ENCODE measurements at regions not wholly inside any gene's neighbourhood (a gene's known extent, or its start where the extent isn't known, plus 50 kb on each side); places are given as distances from the start of the nearest gene placed in this dataset.

DNA sequence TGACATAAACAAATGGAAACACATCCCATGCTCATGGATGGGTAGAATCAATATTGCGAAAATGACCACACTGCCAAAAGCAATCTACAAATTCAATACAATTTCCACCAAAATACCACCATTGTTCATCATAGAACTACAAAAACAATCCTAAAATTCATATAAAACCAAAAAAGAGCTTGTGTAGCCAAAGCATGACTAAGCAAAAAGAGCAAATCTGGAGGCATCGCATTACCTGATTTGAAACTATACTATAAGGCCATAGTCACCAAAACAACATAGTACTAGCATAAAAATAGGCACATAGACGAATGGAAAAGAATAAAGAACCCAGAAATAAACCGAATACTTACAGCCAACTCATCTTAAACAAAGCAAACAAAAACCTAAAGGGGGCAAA, 342.8 kb upstream of the AGA start:
- no peaks in the 10 kb centered on the region for H3K36me3 ChIP-seq (ENCODE audit: control insufficient read depth in 1 of 2, insufficient read depth in 2 of 2, low read length in 2 of 2)
- ChIA-PET POLR2A (no interaction called here), RAD21 (ENCODE audit: low non-redundant PET in 1 of 2, low total read pairs in 2 of 2, uncharacterized antibody in 2 of 2, unreplicated experiment in 2 of 2) (no interaction called here), CTCF (no interaction called here)
- no peak for TF ChIP-seq CEBPB (IDR thresholded peaks at IDR 0.05; ENCODE audit: low read depth)
- TF ChIP-seq RAD21 (IDR thresholded peaks at IDR 0.05; ENCODE audit: low read depth), result no peak
- TF ChIP-seq SIN3A (IDR thresholded peaks at IDR 0.05; ENCODE audit: low read depth), result no peak
- no peak for TF ChIP-seq FOSL1 (IDR thresholded peaks at IDR 0.05; ENCODE audit: low read depth)
- TF ChIP-seq ZNF274 (IDR thresholded peaks at IDR 0.05; ENCODE audit: low read depth, low read length), result no peak
- no peak for TF ChIP-seq JUND (IDR thresholded peaks at IDR 0.05)
- TF ChIP-seq, protein P1, sequence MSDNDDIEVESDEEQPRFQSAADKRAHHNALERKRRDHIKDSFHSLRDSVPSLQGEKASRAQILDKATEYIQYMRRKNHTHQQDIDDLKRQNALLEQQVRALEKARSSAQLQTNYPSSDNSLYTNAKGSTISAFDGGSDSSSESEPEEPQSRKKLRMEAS (IDR thresholded peaks at IDR 0.05), result no peak
- TF ChIP-seq CBX3 (IDR thresholded peaks at IDR 0.05; ENCODE audit: low read depth), result no peak
- TF ChIP-seq ELF1 (IDR thresholded peaks at IDR 0.05; ENCODE audit: borderline replicate concordance, low read depth), result no peak
- TF ChIP-seq EGR1 (IDR thresholded peaks at IDR 0.05; ENCODE audit: low read depth), result no peak
- TF ChIP-seq, protein P2, sequence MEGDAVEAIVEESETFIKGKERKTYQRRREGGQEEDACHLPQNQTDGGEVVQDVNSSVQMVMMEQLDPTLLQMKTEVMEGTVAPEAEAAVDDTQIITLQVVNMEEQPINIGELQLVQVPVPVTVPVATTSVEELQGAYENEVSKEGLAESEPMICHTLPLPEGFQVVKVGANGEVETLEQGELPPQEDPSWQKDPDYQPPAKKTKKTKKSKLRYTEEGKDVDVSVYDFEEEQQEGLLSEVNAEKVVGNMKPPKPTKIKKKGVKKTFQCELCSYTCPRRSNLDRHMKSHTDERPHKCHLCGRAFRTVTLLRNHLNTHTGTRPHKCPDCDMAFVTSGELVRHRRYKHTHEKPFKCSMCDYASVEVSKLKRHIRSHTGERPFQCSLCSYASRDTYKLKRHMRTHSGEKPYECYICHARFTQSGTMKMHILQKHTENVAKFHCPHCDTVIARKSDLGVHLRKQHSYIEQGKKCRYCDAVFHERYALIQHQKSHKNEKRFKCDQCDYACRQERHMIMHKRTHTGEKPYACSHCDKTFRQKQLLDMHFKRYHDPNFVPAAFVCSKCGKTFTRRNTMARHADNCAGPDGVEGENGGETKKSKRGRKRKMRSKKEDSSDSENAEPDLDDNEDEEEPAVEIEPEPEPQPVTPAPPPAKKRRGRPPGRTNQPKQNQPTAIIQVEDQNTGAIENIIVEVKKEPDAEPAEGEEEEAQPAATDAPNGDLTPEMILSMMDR (IDR thresholded peaks at IDR 0.05 in 2 of 3, conservative IDR thresholded peaks at IDR 0.05 in 1 of 3; ENCODE audit: borderline replicate concordance in 1 of 3, insufficient read depth in 1 of 3, low read depth in 2 of 3, low read length in 2 of 3), result no peak
- intact Hi-C loops (cut with micrococcal nuclease), result no loop called here
- no peak overlapping the region for H3K27ac ChIP-seq (ENCODE audit: low read depth, low read length)
- no peaks in the 10 kb centered on the region for H3K27me3 ChIP-seq (ENCODE audit: insufficient read depth, low read length)
- H3K9ac ChIP-seq (ENCODE audit: low read length), result no peak overlapping the region
- H3K9me3 ChIP-seq (ENCODE audit: control insufficient read depth in 1 of 2, insufficient read depth in 1 of 2, low read depth in 1 of 2, low read length in 2 of 2), result no peaks in the 10 kb centered on the region
- no peaks in the 10 kb centered on the region for H4K20me1 ChIP-seq (ENCODE audit: insufficient read depth)
- no peaks in the 10 kb centered on the region for H3K79me2 ChIP-seq (ENCODE audit: insufficient read depth, low read length)
- DNase-seq (ENCODE audit: low read depth, low spot score) (no peak), ATAC-seq (no peak)
- no peak overlapping the region for H3K4me3 ChIP-seq (replicated peaks in 1 of 2; ENCODE audit: low read depth in 1 of 2, low read length in 2 of 2)
- no peaks in the 10 kb centered on the region for H3K4me1 ChIP-seq (ENCODE audit: control insufficient read depth in 1 of 2, insufficient read depth in 2 of 2, low read length in 2 of 2)
- H3K4me2 ChIP-seq (ENCODE audit: low read length), result no peak overlapping the region
- H2AFZ ChIP-seq (ENCODE audit: low read depth, low read length, poor library complexity, severe bottlenecking), result no peak overlapping the region
- H3K9me2 ChIP-seq (ENCODE audit: insufficient read depth), result no peaks in the 10 kb centered on the region
- BruUV-seq (replicated peaks), result no TSS peak

DNA sequence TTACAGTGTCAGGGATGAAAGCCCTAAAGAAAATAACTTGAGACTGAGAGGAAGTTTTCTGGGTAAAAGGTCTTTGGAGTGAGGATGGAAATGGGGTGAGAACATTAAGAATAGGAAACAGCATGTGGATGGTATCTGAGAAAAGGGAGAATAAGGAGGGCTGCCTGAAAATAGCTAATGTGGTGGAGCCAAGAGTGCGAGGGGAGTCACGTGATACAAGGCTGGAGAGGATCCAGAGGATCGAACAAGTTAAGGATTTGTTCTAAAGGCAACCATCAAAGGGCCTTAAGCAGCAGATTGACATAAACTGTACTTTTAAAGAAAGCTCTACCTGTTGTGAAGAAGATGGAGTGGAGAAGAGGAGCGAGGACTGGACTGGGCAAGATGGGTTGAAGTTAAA, 347.4 kb upstream of the AGA start:
- no peak overlapping the region for H3K9ac ChIP-seq (ENCODE audit: low read length)
- H4K20me1 ChIP-seq (ENCODE audit: insufficient read depth), result no peaks in the 10 kb centered on the region
- no peak overlapping the region for H3K27ac ChIP-seq (ENCODE audit: low read depth, low read length)
- ChIA-PET RAD21 (ENCODE audit: low non-redundant PET in 1 of 2, low total read pairs in 2 of 2, uncharacterized antibody in 2 of 2, unreplicated experiment in 2 of 2) (no interaction called here), POLR2A (no interaction called here), CTCF (no interaction called here)
- H3K9me2 ChIP-seq (ENCODE audit: insufficient read depth), result no peaks in the 10 kb centered on the region
- no peak for DNase-seq (ENCODE audit: low read depth, low spot score)
- no peaks in the 10 kb centered on the region for H3K36me3 ChIP-seq (ENCODE audit: control insufficient read depth in 1 of 2, insufficient read depth in 2 of 2, low read length in 2 of 2)
- no peaks in the 10 kb centered on the region for H3K9me3 ChIP-seq (ENCODE audit: control insufficient read depth in 1 of 2, insufficient read depth in 1 of 2, low read depth in 1 of 2, low read length in 2 of 2)
- H3K79me2 ChIP-seq (ENCODE audit: insufficient read depth, low read length), result no peaks in the 10 kb centered on the region
- no peak overlapping the region for H2AFZ ChIP-seq (ENCODE audit: low read depth, low read length, poor library complexity, severe bottlenecking)
- intact Hi-C loops (cut with micrococcal nuclease), result no loop called here
- no peak overlapping the region for H3K4me3 ChIP-seq (replicated peaks in 1 of 2; ENCODE audit: low read depth in 1 of 2, low read length in 2 of 2)
- no peaks in the 10 kb centered on the region for H3K27me3 ChIP-seq (ENCODE audit: insufficient read depth, low read length)
- ATAC-seq, result no peak
- no peak overlapping the region for H3K4me2 ChIP-seq (ENCODE audit: low read length)
- no peaks in the 10 kb centered on the region for H3K4me1 ChIP-seq (ENCODE audit: control insufficient read depth in 1 of 2, insufficient read depth in 2 of 2, low read length in 2 of 2)
- BruUV-seq (replicated peaks), result no TSS peak
- TF ChIP-seq EZH2phosphoT487 (IDR thresholded peaks at IDR 0.05; ENCODE audit: borderline replicate concordance) (no peak), YY1 (IDR thresholded peaks at IDR 0.05; ENCODE audit: extremely low read depth, insufficient replicate concordance, low read depth, low read length) (no peak), SP1 (IDR thresholded peaks at IDR 0.05; ENCODE audit: low read depth) (no peak), SRF (IDR thresholded peaks at IDR 0.05; ENCODE audit: low read depth) (no peak), POLR2A (IDR thresholded peaks at IDR 0.05; ENCODE audit: borderline replicate concordance, extremely low read depth, insufficient read depth, insufficient read length) (no peak), ELF1 (IDR thresholded peaks at IDR 0.05; ENCODE audit: borderline replicate concordance, low read depth) (no peak), FOSL1 (IDR thresholded peaks at IDR 0.05; ENCODE audit: low read depth) (no peak), JUND (IDR thresholded peaks at IDR 0.05) (no peak)
- TF ChIP-seq, protein P1 (IDR thresholded peaks at IDR 0.05), result no peak
- TF ChIP-seq, protein P2 (IDR thresholded peaks at IDR 0.05 in 2 of 3, conservative IDR thresholded peaks at IDR 0.05 in 1 of 3; ENCODE audit: borderline replicate concordance in 1 of 3, insufficient read depth in 1 of 3, low read depth in 2 of 3, low read length in 2 of 3), result no peak

All from HCT116 (cell line).